GM10248 (cell line): ENCODE measurements at regions not wholly inside any gene's neighbourhood (a gene's known extent, or its start where the extent isn't known, plus 50 kb on each side); places are given as distances from the start of the nearest gene placed in this dataset.

Experiments used
- CTCF ChIA-PET: fragments of 300-600 bp; sonication (Branson Sonifier 250); formaldehyde crosslinking; extraction: SDS; loops from one replicate; lab custom pipeline; 2021; ENCODE audit warnings: antibody characterized with exemption; lab: Yijun Ruan, JAX
- POLR2A ChIA-PET: fragments of 350-650 bp; sonication (Branson Sonifier 250); formaldehyde crosslinking; extraction: SDS; loops from one replicate; lab custom pipeline; 2020; ENCODE audit warnings: antibody characterized with exemption; lab: Yijun Ruan, JAX
- DNase-seq: peaks from one replicate; pipeline ENCODE4 v3.0.0; 2012; ENCODE audit errors: extremely low spot score
- CTCF ChIP-seq: IDR thresholded peaks from 2 replicates; pipeline ENCODE4 v1.5.1; 2012; ENCODE audit warnings: mild to moderate bottlenecking, low read depth; ENCODE audit errors: extremely low read depth, missing control alignments, control extremely low read depth

- CTCF ChIA-PET, result no interaction called here
- DNase-seq, result no peak
- POLR2A ChIA-PET, result no interaction called here
- no peak for TF ChIP-seq CTCF
Measured at GRCh38 chr10:33805831-33806230, 471.4 kb upstream of the NRP1 start.

GRCh38 chr10:33804584-33804983, 470.1 kb upstream of the NRP1 start:
- TF ChIP-seq CTCF, result no peak
- DNase-seq, result no peak
- ChIA-PET POLR2A (no interaction called here), CTCF (interaction anchor here (0.7 kb wide), 1 partner anchor 33 kb away, joined by 3 read pairs; no protein-coding TSS in a partner anchor)

GRCh38 chr10:33803248-33803647, 468.8 kb upstream of the NRP1 start:
- no peak for TF ChIP-seq CTCF
- POLR2A ChIA-PET, result no interaction called here
- CTCF ChIA-PET, result no interaction called here
- DNase-seq, result no peak

- DNase-seq, result no peak
- no peak for TF ChIP-seq CTCF
- ChIA-PET CTCF (no interaction called here), POLR2A (no interaction called here)
Measured at GRCh38 chr10:33802566-33802965, 468.1 kb upstream of the NRP1 start.

- TF ChIP-seq CTCF, result no peak
- ChIA-PET POLR2A (no interaction called here), CTCF (no interaction called here)
- no peak for DNase-seq
Measured at GRCh38 chr10:33801705-33802104, 467.2 kb upstream of the NRP1 start.

GRCh38 chr10:33800986-33801385, 466.5 kb upstream of the NRP1 start:
- no peak for TF ChIP-seq CTCF
- CTCF ChIA-PET, result no interaction called here
- POLR2A ChIA-PET, result no interaction called here
- DNase-seq, result no peak

- POLR2A ChIA-PET, result no interaction called here
- CTCF ChIA-PET, result no interaction called here
- TF ChIP-seq CTCF, result no peak
- DNase-seq, result no peak
Measured at GRCh38 chr10:33800545-33800944, 466.1 kb upstream of the NRP1 start.
